Ecto neural progenitor cell (in vitro differentiated cells): ENCODE measurements at regions not wholly inside any gene's neighbourhood (a gene's known extent, or its start where the extent isn't known, plus 50 kb on each side); places are given as distances from the start of the nearest gene placed in this dataset.

ENCODE experiments used
- DNase-seq: peaks from one replicate; pipeline ENCODE4 v3.0.0-alpha.2; 2018; ENCODE audit warnings: low spot score

DNA sequence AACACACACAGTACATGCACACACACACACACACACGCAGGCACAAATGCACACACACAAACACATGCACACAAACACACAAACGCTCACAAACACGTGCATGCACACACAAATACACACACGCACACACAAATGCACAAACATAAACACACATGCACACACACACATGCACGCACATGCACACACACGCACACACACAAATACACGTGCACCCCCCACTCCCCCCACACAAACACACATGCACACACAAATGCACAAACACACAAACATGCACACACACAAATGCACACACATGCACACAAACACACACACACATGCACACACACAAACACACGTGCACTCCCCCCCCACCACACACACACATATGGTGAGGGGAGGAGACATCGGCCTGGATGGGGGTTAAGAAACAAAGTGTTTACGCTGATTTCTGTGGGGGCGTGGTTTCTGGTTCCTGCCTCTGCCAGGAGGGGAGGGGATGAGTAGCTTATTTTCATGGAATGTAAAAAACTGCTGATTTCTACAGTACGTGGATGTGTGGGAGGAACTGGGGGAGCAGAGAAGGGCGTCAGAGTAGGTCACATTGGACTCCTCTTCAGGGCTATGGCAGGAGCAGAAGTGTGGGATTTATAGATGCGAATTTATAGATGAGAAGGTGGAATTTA, 607.2 kb downstream of the QKI start:
- DNase-seq: no peak

GRCh38 chr6:164020142-164020541, 605.6 kb downstream of the QKI start:
- DNase-seq: no peak

- no peak for DNase-seq
Observed at GRCh38 chr6:164018133-164018532, 603.6 kb downstream of the QKI start.

- DNase-seq: no peak
Observed at GRCh38 chr6:164016056-164016455, 601.5 kb downstream of the QKI start.

DNA sequence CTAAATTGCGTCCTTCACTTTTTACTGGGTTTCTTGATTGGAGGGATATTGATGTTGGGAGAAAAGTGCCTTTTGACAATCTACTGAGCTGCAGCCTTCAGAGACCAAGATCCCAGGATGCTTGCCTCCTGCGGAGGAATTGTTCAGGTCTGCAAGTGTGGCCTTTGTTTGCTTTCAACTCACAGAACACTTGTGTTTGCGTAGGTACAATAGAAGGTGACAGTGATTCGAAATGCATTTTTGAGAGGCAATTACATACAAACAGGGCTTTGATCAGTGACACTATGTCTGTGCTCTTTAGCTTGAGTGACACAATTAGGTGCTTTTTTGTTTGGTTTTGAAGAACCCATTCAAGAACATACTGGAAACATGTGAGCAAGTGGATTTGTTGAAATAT, 600.6 kb downstream of the QKI start:
- DNase-seq: no peak

- DNase-seq: no peak
Observed at GRCh38 chr6:164014346-164015087, 600.0 kb downstream of the QKI start.

- no peak for DNase-seq
Observed at GRCh38 chr6:164013480-164014208, 599.1 kb downstream of the QKI start.

DNA sequence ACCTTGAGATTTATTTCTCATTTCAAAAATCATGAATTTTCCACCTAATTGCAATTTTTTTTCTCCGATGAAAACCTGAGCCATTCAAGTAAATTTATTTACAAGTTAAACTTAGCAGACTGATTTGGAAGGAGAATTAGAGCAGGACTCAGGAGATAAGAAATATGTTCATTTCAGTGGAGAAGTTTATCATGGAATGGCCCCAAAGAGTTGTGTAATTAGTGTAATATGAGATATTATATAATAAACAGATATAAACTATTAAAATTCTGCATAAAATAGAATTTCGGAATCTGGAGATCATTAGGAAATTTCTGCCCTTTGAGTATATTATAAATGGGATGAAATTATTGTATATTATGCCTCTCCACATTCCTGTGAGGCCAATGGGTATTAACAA, 596.8 kb downstream of the QKI start:
- no peak for DNase-seq

- DNase-seq: no peak
Observed at GRCh38 chr6:164010441-164011103, 596.1 kb downstream of the QKI start.

GRCh38 chr6:164008902-164009301, 594.4 kb downstream of the QKI start:
- no peak for DNase-seq

- DNase-seq: no peak
Observed at GRCh38 chr6:164007881-164008280, 593.4 kb downstream of the QKI start.

DNA sequence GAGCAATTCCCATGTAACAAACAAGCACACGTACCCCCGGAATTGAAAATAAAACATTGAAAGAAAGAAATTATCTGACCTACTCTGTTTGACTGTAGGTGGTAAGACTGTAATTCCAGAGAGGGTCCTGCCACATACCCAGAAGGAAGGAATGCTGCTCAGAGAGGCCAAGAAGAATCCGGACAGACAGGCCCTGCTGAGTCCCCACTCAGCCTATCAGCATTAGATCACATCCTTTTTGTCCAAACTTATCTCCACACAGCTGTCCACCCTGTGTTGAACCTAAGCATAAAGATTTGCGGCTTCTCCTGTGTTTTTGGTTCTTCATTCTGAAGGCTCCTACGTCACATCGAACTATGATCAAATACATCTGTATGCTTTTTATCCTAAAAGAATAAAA, 591.9 kb downstream of the QKI start:
- no peak for DNase-seq

DNA sequence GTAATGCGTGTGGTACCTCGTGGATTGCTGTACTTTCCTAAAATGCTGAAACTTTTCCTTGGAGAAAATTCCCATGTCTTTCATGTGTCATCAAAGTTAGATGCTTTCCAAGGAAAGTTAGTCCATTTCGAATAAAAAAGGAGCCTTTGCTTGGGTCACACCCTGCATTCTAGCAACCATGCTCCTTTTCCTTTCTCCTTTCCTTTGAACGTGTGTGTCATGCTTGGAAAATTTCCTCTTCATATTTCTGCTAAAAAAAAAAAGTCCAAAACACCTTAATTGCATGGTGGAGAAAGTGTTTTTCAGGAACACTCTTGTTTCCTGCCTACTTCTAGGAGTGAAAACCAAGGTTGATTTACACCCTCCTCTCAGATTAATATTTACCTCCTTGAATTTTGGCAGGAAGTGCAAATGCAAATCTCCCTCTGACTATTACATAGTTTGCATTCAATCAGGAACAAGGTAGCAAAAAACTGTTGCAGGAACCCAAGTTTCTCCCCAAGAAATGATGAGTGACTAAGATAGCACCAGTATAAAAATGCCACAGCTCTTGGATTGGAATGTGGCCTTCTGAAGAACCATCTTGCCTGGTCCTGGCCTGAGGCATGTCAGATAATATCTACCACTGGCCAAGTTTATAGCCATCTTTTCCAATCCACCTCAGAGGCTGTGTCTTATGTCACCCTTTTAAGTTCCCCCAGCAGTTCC, 590.6 kb downstream of the QKI start:
- DNase-seq: no peak

DNA sequence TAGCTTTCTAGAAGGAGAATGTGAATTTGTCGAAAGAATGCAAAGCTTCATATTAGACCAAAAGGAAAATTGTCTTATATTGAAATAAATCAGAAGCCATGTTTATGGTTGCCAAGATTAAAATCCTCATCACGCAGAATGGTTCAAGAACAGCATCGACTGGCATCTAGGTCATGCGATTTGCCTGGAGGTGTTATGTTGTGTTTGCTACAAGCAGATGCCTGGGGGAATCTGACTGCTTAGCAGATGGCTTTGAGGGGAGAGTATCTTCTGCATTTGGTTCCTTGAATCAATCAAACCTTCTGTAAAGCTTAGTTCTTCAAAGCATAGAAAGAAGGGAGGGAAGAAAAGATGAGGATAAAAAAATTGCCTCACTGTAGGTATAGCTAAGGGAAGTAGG, 585.8 kb downstream of the QKI start:
- no peak for DNase-seq

DNA sequence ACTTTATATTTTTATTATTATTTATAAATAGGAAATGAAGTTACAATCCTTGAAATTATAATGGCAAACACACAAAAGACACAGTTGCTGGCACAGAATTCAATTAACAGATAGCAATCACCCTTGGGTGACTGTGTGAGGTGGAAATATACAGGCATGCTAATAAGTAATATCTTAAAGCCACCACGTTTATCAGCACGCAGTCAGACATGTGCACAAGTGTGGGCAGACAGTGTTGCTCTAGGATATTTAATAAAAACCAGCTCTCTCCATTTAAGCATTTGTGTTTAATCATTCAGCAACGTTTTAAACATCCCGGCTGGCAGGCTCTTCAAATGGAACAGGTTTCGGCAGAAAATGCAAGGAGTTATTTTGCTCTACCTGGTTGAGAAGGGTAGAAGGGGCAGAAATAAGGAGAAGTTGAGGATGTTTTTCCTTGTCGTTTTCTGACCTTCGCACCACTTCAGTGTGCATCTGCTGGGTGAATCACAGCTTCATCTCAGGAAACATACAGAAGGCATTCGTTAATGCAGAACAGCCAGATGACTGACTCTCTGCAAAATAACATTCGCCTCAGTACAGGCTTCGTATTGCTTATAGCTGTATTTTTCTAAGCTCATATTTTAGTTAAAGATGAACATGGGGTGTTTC, 585.1 kb downstream of the QKI start:
- no peak for DNase-seq

DNA sequence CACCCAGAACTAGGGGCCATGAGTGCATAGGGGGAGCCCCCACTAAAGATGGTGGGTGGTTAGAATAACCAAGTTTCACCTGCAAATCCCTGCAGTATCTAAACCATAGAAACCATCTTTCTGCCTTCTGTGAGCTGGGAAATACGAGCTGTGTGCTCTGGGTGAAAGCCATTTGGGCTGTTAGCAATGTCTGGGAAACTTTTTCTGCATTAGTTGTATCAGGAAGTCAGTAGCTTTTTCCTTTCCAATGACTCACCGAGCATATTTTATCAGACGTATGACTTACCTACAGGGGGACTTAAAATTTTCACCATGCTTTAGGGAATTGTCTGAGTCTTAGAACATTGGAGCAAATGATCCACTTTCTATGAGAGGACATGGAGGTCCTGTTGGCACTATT, 584.0 kb downstream of the QKI start:
- DNase-seq: no peak

- no peak for DNase-seq
Observed at GRCh38 chr6:163996491-163996890, 582.0 kb downstream of the QKI start.

GRCh38 chr6:163994566-163994965, 580.0 kb downstream of the QKI start:
- no peak for DNase-seq

- no peak for DNase-seq
Observed at GRCh38 chr6:163992701-163993100, 578.2 kb downstream of the QKI start.

DNA sequence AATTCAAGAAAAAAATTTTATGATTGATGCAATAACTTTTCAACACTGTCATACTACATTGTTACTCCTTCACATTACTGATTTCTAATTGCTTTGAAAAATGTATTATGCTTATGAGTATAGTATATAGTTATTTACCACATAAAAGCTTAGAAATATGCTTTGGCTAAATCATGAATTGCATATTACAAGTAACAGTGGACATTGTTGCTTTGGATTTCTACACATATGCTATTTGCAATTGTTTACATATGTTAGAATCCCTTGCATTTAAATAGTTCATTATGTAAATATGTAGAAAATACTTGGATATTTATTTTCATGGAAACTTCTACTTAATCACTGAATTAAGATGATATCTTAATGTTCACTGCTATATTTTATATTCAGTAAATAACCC, 577.5 kb downstream of the QKI start:
- DNase-seq: no peak

- DNase-seq: no peak
Observed at GRCh38 chr6:163991321-163991720, 576.8 kb downstream of the QKI start.

- no peak for DNase-seq
Observed at GRCh38 chr6:163986313-163986712, 571.8 kb downstream of the QKI start.
